Stimulated activated CD4-positive, alpha-beta T cell treated with anti-CD3 and anti-CD28 coated beads, TNF-alpha, amount 100 ng/mL, for 1 hour (primary cell): ENCODE measurements at regions not wholly inside any gene's neighbourhood (a gene's known extent, or its start where the extent isn't known, plus 50 kb on each side); places are given as distances from the start of the nearest gene placed in this dataset.

Experiments used
- DNase-seq, 3 donors: peaks; one replicate each; pipeline ENCODE4 v3.0.0-alpha.2; 2020; ENCODE audit warnings: low read depth in 3 of 3, low spot score in 1 of 3

GRCh38 chr13:84405286-84405685, 523.0 kb upstream of the SLITRK1 start:
- no peak for DNase-seq

- DNase-seq = no peak
Measured at GRCh38 chr13:84400706-84401105, 518.4 kb upstream of the SLITRK1 start.

- no peak for DNase-seq
Measured at GRCh38 chr13:84399320-84400085, 517.2 kb upstream of the SLITRK1 start.

- DNase-seq = no peak
Measured at GRCh38 chr13:84393981-84394625, 511.8 kb upstream of the SLITRK1 start.

- no peak for DNase-seq
Measured at GRCh38 chr13:84380866-84381265, 498.6 kb upstream of the SLITRK1 start.

GRCh38 chr13:84377106-84377505, 494.8 kb upstream of the SLITRK1 start:
- DNase-seq = no peak

- DNase-seq = no peak
Measured at GRCh38 chr13:84366506-84366905, 484.2 kb upstream of the SLITRK1 start.

- DNase-seq = no peak
Measured at GRCh38 chr13:84362777-84363176, 480.5 kb upstream of the SLITRK1 start.

GRCh38 chr13:84360822-84361221, 478.5 kb upstream of the SLITRK1 start:
- no peak for DNase-seq

GRCh38 chr13:84358601-84359000, 476.3 kb upstream of the SLITRK1 start:
- no peak for DNase-seq

GRCh38 chr13:84352946-84353345, 470.7 kb upstream of the SLITRK1 start:
- no peak for DNase-seq

- no peak for DNase-seq
Measured at GRCh38 chr13:84339456-84339855, 457.2 kb upstream of the SLITRK1 start.

GRCh38 chr13:84332346-84332745, 450.1 kb upstream of the SLITRK1 start:
- no peak for DNase-seq

- DNase-seq = no peak
Measured at GRCh38 chr13:84315527-84315926, 433.3 kb upstream of the SLITRK1 start.

GRCh38 chr13:84303035-84303434, 420.8 kb upstream of the SLITRK1 start:
- DNase-seq = no peak

- no peak for DNase-seq
Measured at GRCh38 chr13:84297251-84297650, 415.0 kb upstream of the SLITRK1 start.

- DNase-seq = no peak
Measured at GRCh38 chr13:84296401-84296800, 414.1 kb upstream of the SLITRK1 start.

GRCh38 chr13:84294576-84294975, 412.3 kb upstream of the SLITRK1 start:
- DNase-seq = no peak

- no peak for DNase-seq
Measured at GRCh38 chr13:84290386-84290785, 408.1 kb upstream of the SLITRK1 start.

GRCh38 chr13:84279166-84279565, 396.9 kb upstream of the SLITRK1 start:
- no peak for DNase-seq

- no peak for DNase-seq
Measured at GRCh38 chr13:84272877-84273562, 390.7 kb upstream of the SLITRK1 start.

- DNase-seq = no peak
Measured at GRCh38 chr13:84265257-84265764, 383.0 kb upstream of the SLITRK1 start.
